Epithelial cell of proximal tubule (primary cell): ENCODE measurements at regions not wholly inside any gene's neighbourhood (a gene's known extent, or its start where the extent isn't known, plus 50 kb on each side); places are given as distances from the start of the nearest gene placed in this dataset.

Experiments used
- DNase-seq: peaks from one replicate; pipeline ENCODE4 v3.0.0-alpha.2; 2011; ENCODE audit warnings: low read depth
- H3K4me3 ChIP-seq: 2 replicates; pipeline ENCODE4 v1.5.1; 2011; ENCODE audit warnings: low read depth, mild to moderate bottlenecking, low read length
- TF ChIP-seq, protein P1 (sequence below): conservative IDR thresholded peaks from 2 replicates; pipeline ENCODE4 v1.5.1; 2012; ENCODE audit warnings: low read depth, mild to moderate bottlenecking, low read length

DNA sequence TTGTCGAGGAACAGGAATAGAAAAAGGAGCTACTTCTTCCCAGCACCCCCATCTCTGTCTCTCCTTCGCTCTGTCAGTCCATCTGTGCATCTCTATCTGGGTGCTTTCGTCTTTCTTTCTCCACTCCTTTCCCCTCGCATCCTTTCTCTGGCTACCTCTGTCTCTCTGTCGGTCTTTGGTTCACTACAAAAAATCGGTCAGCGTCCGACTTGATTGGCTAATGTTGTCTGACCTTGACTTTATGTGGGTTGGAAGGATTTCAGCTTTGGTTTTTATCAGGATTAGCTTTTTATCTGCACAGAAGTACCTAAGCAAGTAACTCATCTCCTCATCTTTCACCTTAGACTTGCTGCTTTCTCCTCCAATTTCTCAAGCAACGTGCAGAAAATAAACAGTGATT is 575.2 kb upstream of the ZNF462 start:
- TF ChIP-seq, protein P1, sequence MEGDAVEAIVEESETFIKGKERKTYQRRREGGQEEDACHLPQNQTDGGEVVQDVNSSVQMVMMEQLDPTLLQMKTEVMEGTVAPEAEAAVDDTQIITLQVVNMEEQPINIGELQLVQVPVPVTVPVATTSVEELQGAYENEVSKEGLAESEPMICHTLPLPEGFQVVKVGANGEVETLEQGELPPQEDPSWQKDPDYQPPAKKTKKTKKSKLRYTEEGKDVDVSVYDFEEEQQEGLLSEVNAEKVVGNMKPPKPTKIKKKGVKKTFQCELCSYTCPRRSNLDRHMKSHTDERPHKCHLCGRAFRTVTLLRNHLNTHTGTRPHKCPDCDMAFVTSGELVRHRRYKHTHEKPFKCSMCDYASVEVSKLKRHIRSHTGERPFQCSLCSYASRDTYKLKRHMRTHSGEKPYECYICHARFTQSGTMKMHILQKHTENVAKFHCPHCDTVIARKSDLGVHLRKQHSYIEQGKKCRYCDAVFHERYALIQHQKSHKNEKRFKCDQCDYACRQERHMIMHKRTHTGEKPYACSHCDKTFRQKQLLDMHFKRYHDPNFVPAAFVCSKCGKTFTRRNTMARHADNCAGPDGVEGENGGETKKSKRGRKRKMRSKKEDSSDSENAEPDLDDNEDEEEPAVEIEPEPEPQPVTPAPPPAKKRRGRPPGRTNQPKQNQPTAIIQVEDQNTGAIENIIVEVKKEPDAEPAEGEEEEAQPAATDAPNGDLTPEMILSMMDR, result no peak
- DNase-seq, result no peak
- H3K4me3 ChIP-seq, result no peak overlapping the region

DNA sequence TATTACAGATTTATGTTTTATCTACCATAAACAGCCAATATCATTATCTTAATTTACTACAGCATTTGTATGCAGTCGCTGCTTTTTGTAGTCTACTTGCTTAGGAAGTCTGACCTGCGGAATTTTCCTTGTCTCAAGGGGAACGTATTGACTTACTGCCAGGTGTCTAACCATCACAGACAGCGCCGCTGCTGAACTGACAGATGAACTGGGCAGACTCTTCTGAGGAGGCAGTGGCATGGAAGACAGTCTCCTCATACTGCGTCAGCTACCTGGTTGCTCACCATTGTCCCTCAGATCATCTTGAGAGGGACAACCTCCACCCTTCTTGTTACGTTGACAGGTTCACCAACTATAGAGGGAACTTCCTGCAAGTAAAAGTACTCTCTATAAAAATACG is 574.3 kb upstream of the ZNF462 start:
- H3K4me3 ChIP-seq, result no peak overlapping the region
- TF ChIP-seq, protein P1, result no peak
- no peak for DNase-seq

DNA sequence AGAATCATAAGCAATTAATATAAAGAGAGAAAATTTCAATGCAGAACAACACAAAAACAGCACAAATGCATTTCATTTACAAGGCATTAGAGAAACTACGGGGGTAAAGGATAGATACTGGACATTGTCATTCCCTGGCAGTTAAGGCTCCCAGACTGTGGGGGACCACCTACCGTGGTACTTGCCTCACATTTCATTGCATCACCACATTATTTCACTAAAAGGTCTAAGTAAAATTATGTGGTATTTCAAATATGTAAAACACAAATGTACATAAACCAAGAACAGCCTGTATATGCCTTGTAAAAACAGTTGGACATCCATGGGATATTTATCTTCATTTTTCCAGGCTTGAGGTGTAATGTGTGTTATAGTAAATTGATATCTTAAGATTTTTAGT is 571.2 kb upstream of the ZNF462 start:
- TF ChIP-seq, protein P1, result no peak
- no peak for DNase-seq

DNA sequence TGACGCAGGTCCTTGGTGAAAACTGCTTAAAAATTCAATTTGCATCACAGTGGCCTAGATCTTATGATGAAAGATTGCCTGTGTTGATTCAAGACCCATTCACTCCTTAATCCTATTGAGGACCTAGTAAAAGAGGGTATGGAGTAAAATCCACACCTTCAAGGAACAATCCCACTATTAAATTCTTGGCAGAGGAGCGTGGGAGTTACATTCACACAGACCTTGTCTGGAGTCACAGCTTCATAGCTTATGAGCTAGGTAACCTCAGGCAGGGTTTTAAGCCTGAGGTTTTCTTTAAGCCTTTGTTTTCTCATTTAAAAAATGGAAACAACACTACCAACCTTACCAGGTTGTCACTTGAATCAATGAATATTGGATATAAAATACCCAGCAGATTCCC is 566.5 kb upstream of the ZNF462 start:
- H3K4me3 ChIP-seq, result no peak overlapping the region
- DNase-seq, result no peak
- TF ChIP-seq, protein P1, result no peak

More for the DNA sequence above, 571.2 kb upstream of the ZNF462 start:
- no peak overlapping the region for H3K4me3 ChIP-seq

GRCh38 chr9:106298997-106299396 is 564.0 kb upstream of the ZNF462 start:
- H3K4me3 ChIP-seq, result no peak overlapping the region
- TF ChIP-seq, protein P1, result no peak
- DNase-seq, result no peak

DNA sequence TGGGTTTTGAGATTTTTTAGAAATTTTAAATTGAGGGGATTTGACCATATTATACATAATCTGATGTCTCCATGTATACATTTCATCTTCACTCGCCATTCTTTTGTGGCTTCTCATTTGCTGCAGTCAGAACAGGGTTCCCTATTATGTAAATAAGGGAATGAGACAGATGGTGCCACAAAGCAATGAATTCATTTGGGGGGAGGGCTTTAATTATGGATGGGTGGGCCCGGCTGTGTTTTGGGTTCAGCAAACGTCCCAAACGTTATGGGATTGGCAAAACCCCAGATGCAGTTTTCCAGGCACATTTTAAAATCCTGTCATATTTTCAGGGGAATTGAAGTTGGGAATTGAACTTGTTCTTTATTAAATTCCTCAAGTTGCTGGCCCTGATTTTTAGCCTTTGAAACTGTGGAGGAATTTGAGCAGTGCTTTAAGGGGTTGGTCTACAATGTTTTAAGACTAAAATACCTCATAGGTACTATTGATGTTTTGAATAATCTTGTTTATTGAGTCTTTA is 558.5 kb upstream of the ZNF462 start:
- H3K4me3 ChIP-seq, result no peak overlapping the region
- DNase-seq, result no peak
- TF ChIP-seq, protein P1, result no peak

DNA sequence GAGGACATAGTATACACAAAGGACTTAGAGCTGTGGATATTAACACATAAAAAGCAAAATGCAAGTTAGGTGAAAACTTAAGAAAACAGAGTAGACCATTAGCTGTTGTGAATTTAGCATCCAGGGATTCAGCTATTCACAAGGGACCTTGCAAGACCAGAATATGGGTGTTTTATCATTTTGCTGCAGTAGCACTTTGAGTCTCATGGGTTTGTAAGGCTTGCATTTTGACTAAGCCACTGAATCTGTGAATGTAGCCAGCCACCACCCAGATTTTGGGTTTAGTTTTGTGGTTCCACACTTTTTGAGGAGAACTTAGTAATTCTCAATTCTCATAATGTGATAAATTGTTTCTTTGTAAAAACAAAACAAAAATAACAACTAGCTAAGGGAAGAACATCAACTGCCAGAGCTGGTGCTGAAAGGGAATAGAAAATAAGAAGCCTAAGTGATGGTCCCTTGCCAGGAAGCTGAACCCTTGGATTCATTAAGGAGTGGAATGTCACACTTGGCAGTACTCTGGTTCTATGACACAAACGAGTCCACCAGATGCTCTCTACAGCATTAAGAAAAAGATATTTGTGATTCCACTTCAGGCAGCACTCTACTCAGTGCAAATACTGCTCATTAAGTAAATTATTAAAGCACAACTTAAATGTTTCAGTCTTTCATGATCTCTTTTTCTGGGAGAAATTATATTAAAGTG is 557.4 kb upstream of the ZNF462 start:
- no peak for DNase-seq
- TF ChIP-seq, protein P1, result no peak
- no peak overlapping the region for H3K4me3 ChIP-seq
